GF-D8 (cell line): ENCODE measurements at regions not wholly inside any gene's neighbourhood (a gene's known extent, or its start where the extent isn't known, plus 50 kb on each side); places are given as distances from the start of the nearest gene placed in this dataset.
"Not testable (repeated sequence)": the region's sequence is repeated elsewhere in the genome, so short reads cannot be mapped to it uniquely, and the experiment has no call there.

Source experiments
- DNase-seq: peaks from one replicate; lab custom pipeline; 2025; lab: John Stamatoyannopoulos, UW

GRCh38 chr7:119950390-119951041 is 322.5 kb upstream of the KCND2 start:
- DNase-seq = not testable (repeated sequence)

GRCh38 chr7:119951614-119952013 is 321.4 kb upstream of the KCND2 start:
- not testable (repeated sequence) for DNase-seq

- no peak for DNase-seq
These were observed 315.6 kb upstream of the KCND2 start for GRCh38 chr7:119957335-119957734.

- DNase-seq = no peak
These were observed 313.2 kb upstream of the KCND2 start for GRCh38 chr7:119959811-119960210.

- no peak for DNase-seq
These were observed 309.3 kb upstream of the KCND2 start for GRCh38 chr7:119963654-119964053.

- no peak for DNase-seq
These were observed 308.9 kb upstream of the KCND2 start for GRCh38 chr7:119964065-119964464.

- no peak for DNase-seq
These were observed 308.0 kb upstream of the KCND2 start for GRCh38 chr7:119964788-119965542.

GRCh38 chr7:119967221-119967620 is 305.8 kb upstream of the KCND2 start:
- no peak for DNase-seq

- DNase-seq = not testable (repeated sequence)
These were observed 304.6 kb upstream of the KCND2 start for GRCh38 chr7:119968411-119968810.

- no peak for DNase-seq
These were observed 303.9 kb upstream of the KCND2 start for GRCh38 chr7:119969054-119969453.

GRCh38 chr7:119969763-119970162 is 303.2 kb upstream of the KCND2 start:
- DNase-seq = no peak

- DNase-seq = no peak
These were observed 298.0 kb upstream of the KCND2 start for GRCh38 chr7:119974972-119975371.

- no peak for DNase-seq
These were observed 290.1 kb upstream of the KCND2 start for GRCh38 chr7:119982884-119983283.

- no peak for DNase-seq
These were observed 289.5 kb upstream of the KCND2 start for GRCh38 chr7:119983468-119983867.

GRCh38 chr7:119984247-119984646 is 288.7 kb upstream of the KCND2 start:
- no peak for DNase-seq

GRCh38 chr7:119988401-119988800 is 284.6 kb upstream of the KCND2 start:
- no peak for DNase-seq

- DNase-seq = no peak
These were observed 278.0 kb upstream of the KCND2 start for GRCh38 chr7:119994928-119995327.

GRCh38 chr7:119996634-119997033 is 276.3 kb upstream of the KCND2 start:
- DNase-seq = no peak

GRCh38 chr7:119999738-120000475 is 273.1 kb upstream of the KCND2 start:
- DNase-seq = no peak

- no peak for DNase-seq
These were observed 267.3 kb upstream of the KCND2 start for GRCh38 chr7:120005720-120006119.

GRCh38 chr7:120014301-120014700 is 258.7 kb upstream of the KCND2 start:
- not testable (repeated sequence) for DNase-seq

- no peak for DNase-seq
These were observed 258.0 kb upstream of the KCND2 start for GRCh38 chr7:120014925-120015465.

GRCh38 chr7:120021085-120021484 is 251.9 kb upstream of the KCND2 start:
- DNase-seq = no peak
